ENCODE measurements at regions not wholly inside any gene's neighbourhood (a gene's known extent, or its start where the extent isn't known, plus 50 kb on each side); places are given as distances from the start of the nearest gene placed in this dataset.

DNA sequence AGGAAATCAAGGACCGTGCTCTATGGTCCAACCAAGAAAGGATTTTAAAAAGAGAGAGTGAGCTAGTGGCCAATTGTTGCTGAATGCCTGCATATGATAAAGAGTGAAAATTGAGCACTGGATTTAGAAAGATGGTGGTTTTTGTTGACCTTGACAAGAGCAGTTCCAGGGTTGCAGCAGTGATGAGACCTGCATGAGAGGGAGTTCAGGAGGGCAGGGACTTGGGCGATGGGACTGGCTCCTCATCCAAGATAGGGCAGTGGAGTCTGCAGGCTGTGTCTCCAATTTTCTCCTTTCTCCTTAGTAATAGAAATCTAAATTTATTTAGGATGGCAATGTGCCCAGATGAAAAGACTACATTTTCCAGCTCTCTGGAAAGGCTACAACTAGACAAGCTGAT, 94.0 kb upstream of the B3GAT1 start:
- H3K4me1 ChIP-seq (ENCODE audit: insufficient read depth, low read length, poor library complexity, severe bottlenecking), result no peaks in the 10 kb centered on the region
- no peaks in the 10 kb centered on the region for H3F3A ChIP-seq (ENCODE audit: low read depth)
- H3K9ac ChIP-seq (ENCODE audit: low read depth, low read length, poor library complexity, severe bottlenecking), result no peak overlapping the region
- no peak overlapping the region for H2AFZ ChIP-seq (ENCODE audit: low read length)
- H3K4me2 ChIP-seq (ENCODE audit: low read depth, low read length, poor library complexity, severe bottlenecking), result no peak overlapping the region
- H3K9me2 ChIP-seq (replicated peaks; ENCODE audit: low read depth, low read length), result no peaks in the 10 kb centered on the region
- no peak overlapping the region for H3K4me3 ChIP-seq (ENCODE audit: low read length, poor library complexity, severe bottlenecking)
- TF ChIP-seq, protein P1, sequence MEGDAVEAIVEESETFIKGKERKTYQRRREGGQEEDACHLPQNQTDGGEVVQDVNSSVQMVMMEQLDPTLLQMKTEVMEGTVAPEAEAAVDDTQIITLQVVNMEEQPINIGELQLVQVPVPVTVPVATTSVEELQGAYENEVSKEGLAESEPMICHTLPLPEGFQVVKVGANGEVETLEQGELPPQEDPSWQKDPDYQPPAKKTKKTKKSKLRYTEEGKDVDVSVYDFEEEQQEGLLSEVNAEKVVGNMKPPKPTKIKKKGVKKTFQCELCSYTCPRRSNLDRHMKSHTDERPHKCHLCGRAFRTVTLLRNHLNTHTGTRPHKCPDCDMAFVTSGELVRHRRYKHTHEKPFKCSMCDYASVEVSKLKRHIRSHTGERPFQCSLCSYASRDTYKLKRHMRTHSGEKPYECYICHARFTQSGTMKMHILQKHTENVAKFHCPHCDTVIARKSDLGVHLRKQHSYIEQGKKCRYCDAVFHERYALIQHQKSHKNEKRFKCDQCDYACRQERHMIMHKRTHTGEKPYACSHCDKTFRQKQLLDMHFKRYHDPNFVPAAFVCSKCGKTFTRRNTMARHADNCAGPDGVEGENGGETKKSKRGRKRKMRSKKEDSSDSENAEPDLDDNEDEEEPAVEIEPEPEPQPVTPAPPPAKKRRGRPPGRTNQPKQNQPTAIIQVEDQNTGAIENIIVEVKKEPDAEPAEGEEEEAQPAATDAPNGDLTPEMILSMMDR (conservative IDR thresholded peaks at IDR 0.05; ENCODE audit: low read length), result no peak
- TF ChIP-seq EZH2phosphoT487 (IDR thresholded peaks at IDR 0.05; ENCODE audit: borderline replicate concordance), result no peak
- no peaks in the 10 kb centered on the region for H3K79me2 ChIP-seq (ENCODE audit: insufficient read depth, low read length)
- H3K27me3 ChIP-seq (ENCODE audit: insufficient read depth, low read length, poor library complexity, severe bottlenecking), result no peaks in the 10 kb centered on the region
- H4K20me1 ChIP-seq (ENCODE audit: insufficient read depth, low read length, poor library complexity, severe bottlenecking), result no peaks in the 10 kb centered on the region
- H3K36me3 ChIP-seq (ENCODE audit: insufficient read depth, low read length), result no peaks in the 10 kb centered on the region
- H3K9me3 ChIP-seq (ENCODE audit: insufficient read depth, low read depth, low read length), result peaks cover 15% of the 10 kb centered on the region; the same call in 1 of the 2 replicates

DNA sequence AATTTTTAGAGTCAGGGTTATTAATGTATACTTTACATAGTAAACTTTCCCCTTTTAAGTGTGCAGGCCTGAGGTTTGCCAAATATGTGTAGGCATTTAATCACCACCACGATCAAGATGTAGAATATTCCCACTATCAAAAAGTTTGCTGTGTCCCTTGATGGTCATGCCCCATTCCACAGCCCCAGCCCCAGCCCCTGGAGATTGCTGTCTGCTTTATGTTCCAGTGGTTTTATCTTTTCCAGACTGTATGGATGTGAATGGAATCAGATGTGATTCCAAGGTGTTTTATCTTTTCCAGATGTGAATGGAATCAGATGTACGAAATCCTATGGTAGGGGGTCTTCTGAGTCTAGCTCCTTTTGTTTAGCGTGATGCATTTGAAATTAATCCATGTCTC, 93.1 kb upstream of the B3GAT1 start:
- H3K4me2 ChIP-seq (ENCODE audit: low read depth, low read length, poor library complexity, severe bottlenecking), result no peak overlapping the region
- no peaks in the 10 kb centered on the region for H4K20me1 ChIP-seq (ENCODE audit: insufficient read depth, low read length, poor library complexity, severe bottlenecking)
- no peak overlapping the region for H3K4me3 ChIP-seq (ENCODE audit: low read length, poor library complexity, severe bottlenecking)
- no peaks in the 10 kb centered on the region for H3F3A ChIP-seq (ENCODE audit: low read depth)
- no peak for TF ChIP-seq EZH2phosphoT487 (IDR thresholded peaks at IDR 0.05; ENCODE audit: borderline replicate concordance)
- TF ChIP-seq, protein P1 (conservative IDR thresholded peaks at IDR 0.05; ENCODE audit: low read length), result no peak
- H3K9me3 ChIP-seq (ENCODE audit: insufficient read depth, low read depth, low read length), result peaks cover 13% of the 10 kb centered on the region; the same call in 1 of the 2 replicates
- H3K79me2 ChIP-seq (ENCODE audit: insufficient read depth, low read length), result no peaks in the 10 kb centered on the region
- no peaks in the 10 kb centered on the region for H3K27me3 ChIP-seq (ENCODE audit: insufficient read depth, low read length, poor library complexity, severe bottlenecking)
- no peak overlapping the region for H3K9ac ChIP-seq (ENCODE audit: low read depth, low read length, poor library complexity, severe bottlenecking)
- H2AFZ ChIP-seq (ENCODE audit: low read length), result no peak overlapping the region
- H3K4me1 ChIP-seq (ENCODE audit: insufficient read depth, low read length, poor library complexity, severe bottlenecking), result no peaks in the 10 kb centered on the region
- no peaks in the 10 kb centered on the region for H3K36me3 ChIP-seq (ENCODE audit: insufficient read depth, low read length)
- H3K9me2 ChIP-seq (replicated peaks; ENCODE audit: low read depth, low read length), result no peaks in the 10 kb centered on the region

DNA sequence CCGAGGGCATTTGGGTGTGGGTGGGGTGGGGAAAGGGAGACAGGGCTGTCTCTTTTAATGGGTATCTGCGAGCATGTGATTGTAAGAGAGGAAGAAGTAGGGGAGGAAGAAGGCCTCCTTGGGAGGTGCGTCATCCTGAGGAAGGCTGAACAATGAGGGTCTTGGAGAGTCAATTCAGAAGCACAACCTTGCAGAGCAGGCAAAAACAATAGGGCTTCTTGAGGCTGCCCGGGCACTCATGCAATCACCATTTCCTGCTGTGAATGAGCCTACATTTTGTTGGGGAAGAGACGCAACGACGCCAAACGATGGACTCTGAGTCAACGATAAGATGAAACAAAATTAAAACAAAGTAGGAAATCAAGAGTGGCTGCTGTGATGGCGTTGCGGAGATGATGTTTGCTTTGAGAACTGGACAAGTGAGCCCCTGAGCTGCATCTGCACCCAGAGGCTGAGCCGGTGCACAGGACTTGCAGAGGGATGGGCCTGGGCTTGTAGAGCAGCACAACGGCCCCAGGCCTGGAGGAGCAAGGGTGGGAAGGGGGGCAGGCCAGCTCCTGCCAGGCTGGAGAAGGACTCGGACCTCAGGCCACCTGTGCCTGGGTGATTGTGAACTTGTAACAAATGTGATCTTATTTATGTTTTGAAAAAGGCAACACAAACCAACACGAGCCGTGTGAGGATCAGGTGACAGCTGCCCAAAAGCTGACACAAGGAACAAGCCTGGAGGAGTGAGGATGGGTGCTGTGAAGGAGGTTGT, 92.3 kb upstream of the B3GAT1 start:
- Histone ChIP-seq H3K79me2 (ENCODE audit: insufficient read depth, low read length) (no peaks in the 10 kb centered on the region), H3F3A (ENCODE audit: low read depth) (no peaks in the 10 kb centered on the region), H3K9me3 (ENCODE audit: insufficient read depth, low read depth, low read length) (peaks cover 13% of the 10 kb centered on the region; the same call in 1 of the 2 replicates), H3K4me1 (ENCODE audit: insufficient read depth, low read length, poor library complexity, severe bottlenecking) (no peaks in the 10 kb centered on the region), H4K20me1 (ENCODE audit: insufficient read depth, low read length, poor library complexity, severe bottlenecking) (no peaks in the 10 kb centered on the region), H3K9me2 (replicated peaks; ENCODE audit: low read depth, low read length) (no peaks in the 10 kb centered on the region), H3K4me2 (ENCODE audit: low read depth, low read length, poor library complexity, severe bottlenecking) (no peak overlapping the region), H3K36me3 (ENCODE audit: insufficient read depth, low read length) (no peaks in the 10 kb centered on the region), H3K9ac (ENCODE audit: low read depth, low read length, poor library complexity, severe bottlenecking) (no peak overlapping the region), H2AFZ (ENCODE audit: low read length) (no peak overlapping the region), H3K4me3 (ENCODE audit: low read length, poor library complexity, severe bottlenecking) (no peak overlapping the region), H3K27me3 (ENCODE audit: insufficient read depth, low read length, poor library complexity, severe bottlenecking) (no peaks in the 10 kb centered on the region)
- TF ChIP-seq EZH2phosphoT487 (IDR thresholded peaks at IDR 0.05; ENCODE audit: borderline replicate concordance), result no peak
- TF ChIP-seq, protein P1 (conservative IDR thresholded peaks at IDR 0.05; ENCODE audit: low read length), result no peak

All from Loucy (cell line).